CD4-positive, alpha-beta T cell (primary cell): ENCODE measurements at regions not wholly inside any gene's neighbourhood (a gene's known extent, or its start where the extent isn't known, plus 50 kb on each side); places are given as distances from the start of the nearest gene placed in this dataset.

Source experiments
- ATAC-seq: fragments of 200-7000 bp; cut with Tn5 transposase; one replicate; pipeline ENCODE4 v1.10.0; 2022; ENCODE audit warnings: mild to moderate bottlenecking; ENCODE audit not compliant: poor library complexity
- CTCF ChIA-PET: fragments of 350-600 bp; sonication (Branson Sonifier 250); formaldehyde crosslinking; loops from one replicate; lab custom pipeline; 2021; ENCODE audit warnings: antibody characterized with exemption, inconsistent platforms; lab: Charles Lee
- POLR2A ChIA-PET: fragments of 350-600 bp; sonication (Branson Sonifier 250); formaldehyde crosslinking; loops from one replicate; lab custom pipeline; 2021; ENCODE audit warnings: antibody characterized with exemption, inconsistent platforms; lab: Charles Lee
- DNase-seq, 14 experiments: peaks; one replicate each; pipeline ENCODE4 v3.0.0-alpha.2; 2013 to 2020; ENCODE audit warnings: mixed read lengths in 2 of 14
- H3K27ac ChIP-seq, 2 donors: one replicate each; pipeline versions ENCODE4 v1.5.1 to v1.7.0; 2013; ENCODE audit warnings: low read length in 2 of 2, low read depth in 1 of 2, mild to moderate bottlenecking in 1 of 2
- H3K27me3 ChIP-seq, 2 experiments: 1 replicate in 1 of 2; 2 replicates in 1 of 2; pipeline versions ENCODE4 v1.6.1 to v1.7.0; 2013; ENCODE audit warnings: low read length in 2 of 2, control low read depth in 1 of 2, mild to moderate bottlenecking in 1 of 2, moderate library complexity in 1 of 2; ENCODE audit not compliant: insufficient read depth in 2 of 2, control insufficient read depth in 1 of 2
- H3K36me3 ChIP-seq: one replicate; pipeline ENCODE4 v1.6.1; 2013; ENCODE audit warnings: low read length, control low read depth; ENCODE audit not compliant: insufficient read depth
- H3K4me1 ChIP-seq: one replicate; pipeline ENCODE4 v1.6.1; 2013; ENCODE audit warnings: low read length, control low read depth; ENCODE audit not compliant: insufficient read depth
- H3K4me3 ChIP-seq: one replicate; pipeline ENCODE4 v1.5.1; 2013; ENCODE audit warnings: mild to moderate bottlenecking, low read length, moderate library complexity
- H3K9me3 ChIP-seq, 2 experiments: 1 replicate in 1 of 2; 2 replicates in 1 of 2; pipeline versions ENCODE4 v1.6.1 to v1.7.0; 2013; ENCODE audit warnings: low read length in 2 of 2, mild to moderate bottlenecking in 2 of 2, control low read depth in 1 of 2, moderate library complexity in 1 of 2; ENCODE audit not compliant: control insufficient read depth in 1 of 2, insufficient read depth in 1 of 2
- H3K27ac Mint-ChIP-seq: one replicate; pipeline ENCODE4 v1.8.0; 2020; ENCODE audit warnings: mixed read lengths
- H3K27me3 Mint-ChIP-seq: one replicate; pipeline ENCODE4 v1.8.0; 2021; ENCODE audit warnings: mixed read lengths
- H3K36me3 Mint-ChIP-seq: one replicate; pipeline ENCODE4 v1.8.0; 2021; ENCODE audit warnings: low read depth, mixed read lengths
- H3K4me1 Mint-ChIP-seq: one replicate; pipeline ENCODE4 v1.8.0; 2021; ENCODE audit warnings: low read depth, mixed read lengths
- H3K4me3 Mint-ChIP-seq: one replicate; pipeline ENCODE4 v1.8.0; 2020; ENCODE audit warnings: mild to moderate bottlenecking, mixed read lengths
- H3K9me3 Mint-ChIP-seq: one replicate; pipeline ENCODE4 v1.8.0; 2020; ENCODE audit warnings: mixed read lengths
- CTCF ChIP-seq: fragments of 200-600 bp; IDR thresholded peaks from one replicate; pipeline ENCODE4 v1.8.0; 2022; ENCODE audit warnings: antibody characterized with exemption, mild to moderate bottlenecking
- intact Hi-C, 2 experiments: fragments of 100-400 bp; cut with DNase I in 1 of 2; cut with micrococcal nuclease in 1 of 2; formaldehyde crosslinking; loops; one replicate each; pipeline versions ENCODE4 v1.15.1 to v1.9.0; 2023 to 2025; cut with DNase I, micrococcal nuclease

GRCh38 chr13:69204620-69205019 is 903.0 kb upstream of the ATXN8OS start:
- intact Hi-C loops: no loop called here
- H3K36me3 ChIP-seq: no peaks in the 10 kb centered on the region
- Mint-ChIP-seq H3K9me3 (peaks cover 6% of the 10 kb centered on the region), H3K4me1 (no peaks in the 10 kb centered on the region), H3K27me3 (no peaks in the 10 kb centered on the region), H3K27ac (no peak overlapping the region), H3K36me3 (no peaks in the 10 kb centered on the region), H3K4me3 (no peak overlapping the region)
- H3K27me3 ChIP-seq: no peaks in the 10 kb centered on the region
- ChIA-PET CTCF (no interaction called here), POLR2A (no interaction called here)
- no peak for ATAC-seq
- H3K4me1 ChIP-seq: no peaks in the 10 kb centered on the region
- no peak overlapping the region for H3K4me3 ChIP-seq
- H3K27ac ChIP-seq: no peak overlapping the region
- DNase-seq: no peak
- peaks cover 0 to 6% of the 10 kb centered on the region in 2 experiments for H3K9me3 ChIP-seq
- no peak for TF ChIP-seq CTCF

- H3K4me1 ChIP-seq: no peaks in the 10 kb centered on the region
- TF ChIP-seq CTCF: no peak
- H3K9me3 ChIP-seq: peaks cover 0 to 6% of the 10 kb centered on the region in 2 experiments
- ChIA-PET POLR2A (no interaction called here), CTCF (no interaction called here)
- H3K36me3 ChIP-seq: no peaks in the 10 kb centered on the region
- H3K36me3 Mint-ChIP-seq: no peaks in the 10 kb centered on the region
- ATAC-seq (no peak), DNase-seq (no peak)
- no peak overlapping the region for H3K27ac ChIP-seq
- no peaks in the 10 kb centered on the region for H3K4me1 Mint-ChIP-seq
- intact Hi-C loops: no loop called here
- H3K4me3 ChIP-seq: no peak overlapping the region
- no peaks in the 10 kb centered on the region for H3K27me3 Mint-ChIP-seq
- H3K27ac Mint-ChIP-seq: no peak overlapping the region
- no peak overlapping the region for H3K4me3 Mint-ChIP-seq
- peaks cover 4% of the 10 kb centered on the region for H3K9me3 Mint-ChIP-seq
- H3K27me3 ChIP-seq: no peaks in the 10 kb centered on the region
These were observed 904.6 kb upstream of the ATXN8OS start for GRCh38 chr13:69202996-69203395.

- ChIA-PET POLR2A (no interaction called here), CTCF (no interaction called here)
- H3K4me3 ChIP-seq: no peak overlapping the region
- no peaks in the 10 kb centered on the region for H3K27me3 ChIP-seq
- Mint-ChIP-seq H3K27ac (no peak overlapping the region), H3K4me3 (no peak overlapping the region), H3K4me1 (no peaks in the 10 kb centered on the region), H3K9me3 (peaks cover 2% of the 10 kb centered on the region), H3K36me3 (no peaks in the 10 kb centered on the region), H3K27me3 (no peaks in the 10 kb centered on the region)
- ATAC-seq (no peak), DNase-seq (no peak)
- no peaks in the 10 kb centered on the region for H3K9me3 ChIP-seq
- H3K36me3 ChIP-seq: no peaks in the 10 kb centered on the region
- no peaks in the 10 kb centered on the region for H3K4me1 ChIP-seq
- no peak for TF ChIP-seq CTCF
- no peak overlapping the region for H3K27ac ChIP-seq
- intact Hi-C loops: no loop called here
These were observed 908.0 kb upstream of the ATXN8OS start for GRCh38 chr13:69199664-69200063.
